ENCODE measurements at regions not wholly inside any gene's neighbourhood (a gene's known extent, or its start where the extent isn't known, plus 50 kb on each side); places are given as distances from the start of the nearest gene placed in this dataset.

DNA sequence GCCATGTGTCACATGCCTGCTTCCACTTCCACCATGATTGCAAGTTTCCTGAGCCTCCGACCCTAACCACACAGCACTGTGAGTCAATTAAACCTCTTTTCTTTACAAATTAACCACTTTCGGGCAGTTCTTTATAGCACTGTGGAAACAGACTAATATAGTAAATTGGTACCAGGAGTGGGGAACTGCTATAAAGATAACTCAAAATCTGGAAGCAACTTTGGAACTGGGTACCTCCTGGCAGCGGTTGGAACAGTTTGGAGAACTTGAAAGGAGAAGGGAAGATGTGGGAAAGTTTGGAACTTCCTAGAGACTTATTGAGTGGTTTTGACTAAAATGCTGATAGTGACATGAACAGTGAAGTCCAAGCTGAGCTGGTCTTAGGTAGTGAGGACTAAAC is 436.1 kb downstream of the TMEM121 start:
- no peak for TF ChIP-seq EP300 (IDR thresholded peaks at IDR 0.05; ENCODE audit: borderline replicate concordance)
- TF ChIP-seq, protein P1, sequence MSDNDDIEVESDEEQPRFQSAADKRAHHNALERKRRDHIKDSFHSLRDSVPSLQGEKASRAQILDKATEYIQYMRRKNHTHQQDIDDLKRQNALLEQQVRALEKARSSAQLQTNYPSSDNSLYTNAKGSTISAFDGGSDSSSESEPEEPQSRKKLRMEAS (IDR thresholded peaks at IDR 0.05), result no peak
- TF ChIP-seq RAD21 (IDR thresholded peaks at IDR 0.05; ENCODE audit: low read depth), result no peak
- TF ChIP-seq EGR1 (IDR thresholded peaks at IDR 0.05), result no peak
- no peak for TF ChIP-seq NFIC (IDR thresholded peaks at IDR 0.05)
- TF ChIP-seq TEAD4 (IDR thresholded peaks at IDR 0.05), result no peak
- TF ChIP-seq, protein P2, sequence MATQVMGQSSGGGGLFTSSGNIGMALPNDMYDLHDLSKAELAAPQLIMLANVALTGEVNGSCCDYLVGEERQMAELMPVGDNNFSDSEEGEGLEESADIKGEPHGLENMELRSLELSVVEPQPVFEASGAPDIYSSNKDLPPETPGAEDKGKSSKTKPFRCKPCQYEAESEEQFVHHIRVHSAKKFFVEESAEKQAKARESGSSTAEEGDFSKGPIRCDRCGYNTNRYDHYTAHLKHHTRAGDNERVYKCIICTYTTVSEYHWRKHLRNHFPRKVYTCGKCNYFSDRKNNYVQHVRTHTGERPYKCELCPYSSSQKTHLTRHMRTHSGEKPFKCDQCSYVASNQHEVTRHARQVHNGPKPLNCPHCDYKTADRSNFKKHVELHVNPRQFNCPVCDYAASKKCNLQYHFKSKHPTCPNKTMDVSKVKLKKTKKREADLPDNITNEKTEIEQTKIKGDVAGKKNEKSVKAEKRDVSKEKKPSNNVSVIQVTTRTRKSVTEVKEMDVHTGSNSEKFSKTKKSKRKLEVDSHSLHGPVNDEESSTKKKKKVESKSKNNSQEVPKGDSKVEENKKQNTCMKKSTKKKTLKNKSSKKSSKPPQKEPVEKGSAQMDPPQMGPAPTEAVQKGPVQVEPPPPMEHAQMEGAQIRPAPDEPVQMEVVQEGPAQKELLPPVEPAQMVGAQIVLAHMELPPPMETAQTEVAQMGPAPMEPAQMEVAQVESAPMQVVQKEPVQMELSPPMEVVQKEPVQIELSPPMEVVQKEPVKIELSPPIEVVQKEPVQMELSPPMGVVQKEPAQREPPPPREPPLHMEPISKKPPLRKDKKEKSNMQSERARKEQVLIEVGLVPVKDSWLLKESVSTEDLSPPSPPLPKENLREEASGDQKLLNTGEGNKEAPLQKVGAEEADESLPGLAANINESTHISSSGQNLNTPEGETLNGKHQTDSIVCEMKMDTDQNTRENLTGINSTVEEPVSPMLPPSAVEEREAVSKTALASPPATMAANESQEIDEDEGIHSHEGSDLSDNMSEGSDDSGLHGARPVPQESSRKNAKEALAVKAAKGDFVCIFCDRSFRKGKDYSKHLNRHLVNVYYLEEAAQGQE (IDR thresholded peaks at IDR 0.05; ENCODE audit: low read depth), result no peak
- no peak for TF ChIP-seq YY1 (IDR thresholded peaks at IDR 0.05; ENCODE audit: low read depth)
- TF ChIP-seq TCF12 (IDR thresholded peaks at IDR 0.05; ENCODE audit: low read depth), result no peak
- TF ChIP-seq TAF1 (IDR thresholded peaks at IDR 0.05; ENCODE audit: low read depth), result no peak
